Middle frontal gyrus (tissue), 1 donor: ENCODE measurements at regions not wholly inside any gene's neighbourhood (a gene's known extent, or its start where the extent isn't known, plus 50 kb on each side); places are given as distances from the start of the nearest gene placed in this dataset.

ENCODE experiments used
- DNase-seq: peaks from one replicate; pipeline ENCODE4 v3.0.0-alpha.2; 2015; ENCODE audit warnings: low spot score; ENCODE audit errors: extremely low spot score

GRCh38 chr6:41428996-41429421, 93.6 kb downstream of the NCR2 start:
- DNase-seq, result no peak

DNA sequence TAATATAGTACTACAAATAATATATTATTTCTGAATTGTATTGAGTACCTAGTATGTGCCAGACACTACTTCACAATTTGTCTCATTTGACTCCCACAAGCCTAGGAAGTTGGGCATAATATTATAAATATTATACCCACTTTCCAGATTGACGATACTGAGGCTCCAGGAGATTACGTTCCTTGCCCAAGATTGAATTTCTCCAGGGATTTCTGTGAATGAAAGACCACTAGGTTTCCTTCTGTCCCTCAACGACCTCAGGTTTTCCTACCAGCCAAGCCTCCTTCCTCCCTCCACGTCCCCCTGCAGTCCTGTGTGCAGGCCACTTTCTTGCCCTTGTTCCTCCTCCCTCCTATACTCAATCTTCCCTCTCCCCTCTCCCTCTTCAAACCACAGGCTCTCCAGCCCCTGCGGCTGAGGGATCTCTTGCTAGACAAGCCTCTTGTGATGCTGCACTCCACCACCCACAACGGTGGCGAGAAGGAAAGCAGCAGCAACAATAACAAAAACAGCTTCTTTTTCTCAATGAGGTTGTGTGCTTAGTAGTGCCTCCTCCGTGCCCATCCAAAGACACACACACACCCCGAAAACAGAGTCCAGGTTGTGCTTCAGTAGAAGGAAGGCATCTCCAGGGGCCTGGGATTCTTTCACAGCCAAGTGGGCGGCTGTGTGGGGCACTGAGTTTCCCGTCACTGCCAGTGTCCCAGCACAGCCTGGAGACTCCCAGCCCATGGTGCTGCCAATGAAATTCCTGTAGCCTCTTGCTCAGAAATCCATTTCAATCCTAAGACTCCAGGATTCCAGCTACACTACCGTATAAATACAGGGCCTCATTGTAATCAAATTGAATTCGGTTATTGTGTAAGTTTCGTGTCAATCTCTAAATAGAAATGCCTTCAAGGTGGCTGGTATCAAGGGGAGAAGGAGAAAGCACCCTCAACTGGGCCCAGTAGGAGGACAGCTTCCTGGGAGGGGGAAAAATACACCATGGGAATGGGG, 94.4 kb downstream of the NCR2 start:
- no peak for DNase-seq

DNA sequence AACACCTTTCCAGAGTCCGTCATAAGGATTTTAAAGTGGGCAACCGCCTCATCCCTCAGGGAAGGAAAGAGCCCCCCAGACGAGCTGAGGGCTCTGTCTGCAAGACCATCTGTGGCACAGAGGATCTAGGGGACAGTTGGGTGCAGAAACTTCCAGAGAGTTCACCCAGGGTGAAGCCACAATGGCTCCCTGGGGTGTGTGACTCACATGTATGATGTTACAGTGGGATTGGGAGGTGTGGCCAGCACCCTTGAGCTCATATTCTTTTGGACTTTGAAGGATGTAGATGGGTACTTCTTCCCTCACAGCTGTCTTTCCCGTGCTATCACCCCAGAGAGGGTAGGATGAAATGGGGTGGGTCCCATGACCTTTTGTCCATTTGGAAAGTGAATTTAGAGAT, 95.5 kb downstream of the NCR2 start:
- DNase-seq, result no peak

DNA sequence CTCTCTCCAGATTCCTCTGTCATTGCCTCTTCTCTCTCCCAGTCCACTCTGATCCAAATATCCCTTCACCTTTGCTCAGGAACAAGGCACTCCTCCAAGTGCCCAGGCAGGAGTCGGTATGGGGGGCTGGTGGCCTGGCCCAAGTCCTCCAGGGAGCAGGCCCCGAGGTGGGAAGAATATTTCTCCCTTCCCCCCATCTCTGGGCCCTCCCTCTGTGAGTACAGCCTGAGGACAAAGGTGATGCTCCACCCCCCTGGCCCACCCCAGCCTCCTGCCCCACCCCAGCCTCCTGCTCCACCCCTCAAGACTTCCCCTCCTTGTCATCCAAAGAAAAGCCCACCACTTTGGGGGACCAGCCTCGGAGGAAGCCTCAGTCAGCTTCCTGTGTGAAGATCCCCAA, 96.9 kb downstream of the NCR2 start:
- no peak for DNase-seq

DNA sequence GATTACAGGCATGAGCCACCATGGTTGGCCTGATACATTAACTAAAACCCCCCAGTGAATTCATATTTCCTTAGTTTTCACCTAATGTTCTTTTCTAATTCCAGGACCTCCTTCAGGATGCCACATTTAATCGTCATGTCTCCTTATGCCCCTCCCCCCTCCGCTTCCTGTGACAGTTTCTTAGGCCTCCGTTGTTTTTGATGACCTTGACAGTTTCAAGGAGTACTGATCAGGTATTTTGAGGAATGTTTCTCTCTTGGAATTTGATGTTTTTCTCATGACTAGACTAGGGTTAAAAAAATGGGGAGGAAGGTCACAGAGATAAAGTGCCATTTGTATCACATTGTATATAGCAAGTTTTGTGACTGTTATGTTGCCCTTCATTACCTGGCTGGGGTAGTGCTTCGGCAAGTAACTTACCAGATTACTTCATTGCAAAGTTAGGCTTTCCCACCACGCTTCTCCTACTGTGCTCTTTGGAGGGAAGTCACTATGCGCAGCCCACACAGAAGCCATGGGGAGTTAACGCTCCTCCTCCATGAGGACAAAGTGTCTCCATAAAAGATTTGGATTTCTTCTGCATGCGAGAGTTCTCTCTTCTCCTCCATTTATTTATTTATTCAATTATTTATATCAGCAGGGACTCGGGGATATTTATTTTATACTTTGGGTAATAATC, 99.5 kb downstream of the NCR2 start:
- DNase-seq, result no peak

DNA sequence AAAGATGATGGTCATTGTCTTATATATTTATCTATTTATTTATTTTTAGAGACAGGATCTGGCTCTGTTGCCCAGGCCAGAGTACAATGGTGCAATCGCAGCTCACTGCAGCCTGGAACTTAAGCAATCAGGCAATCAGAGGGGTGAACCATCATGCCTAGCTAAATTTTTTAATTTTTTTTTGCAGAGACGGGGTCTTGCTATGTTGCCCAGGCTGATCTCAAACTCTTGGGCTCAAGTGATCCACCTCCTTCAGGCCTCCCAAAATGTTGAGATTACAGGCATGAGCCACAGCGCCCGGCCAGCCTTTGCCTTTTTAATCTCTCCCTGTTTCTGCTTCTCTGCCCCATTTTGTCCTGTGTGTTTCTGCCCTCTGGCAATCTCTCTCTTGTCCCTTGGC, 102.2 kb downstream of the NCR2 start:
- no peak for DNase-seq

- no peak for DNase-seq
Observed at GRCh38 chr6:41438746-41439145, 103.3 kb downstream of the NCR2 start.

DNA sequence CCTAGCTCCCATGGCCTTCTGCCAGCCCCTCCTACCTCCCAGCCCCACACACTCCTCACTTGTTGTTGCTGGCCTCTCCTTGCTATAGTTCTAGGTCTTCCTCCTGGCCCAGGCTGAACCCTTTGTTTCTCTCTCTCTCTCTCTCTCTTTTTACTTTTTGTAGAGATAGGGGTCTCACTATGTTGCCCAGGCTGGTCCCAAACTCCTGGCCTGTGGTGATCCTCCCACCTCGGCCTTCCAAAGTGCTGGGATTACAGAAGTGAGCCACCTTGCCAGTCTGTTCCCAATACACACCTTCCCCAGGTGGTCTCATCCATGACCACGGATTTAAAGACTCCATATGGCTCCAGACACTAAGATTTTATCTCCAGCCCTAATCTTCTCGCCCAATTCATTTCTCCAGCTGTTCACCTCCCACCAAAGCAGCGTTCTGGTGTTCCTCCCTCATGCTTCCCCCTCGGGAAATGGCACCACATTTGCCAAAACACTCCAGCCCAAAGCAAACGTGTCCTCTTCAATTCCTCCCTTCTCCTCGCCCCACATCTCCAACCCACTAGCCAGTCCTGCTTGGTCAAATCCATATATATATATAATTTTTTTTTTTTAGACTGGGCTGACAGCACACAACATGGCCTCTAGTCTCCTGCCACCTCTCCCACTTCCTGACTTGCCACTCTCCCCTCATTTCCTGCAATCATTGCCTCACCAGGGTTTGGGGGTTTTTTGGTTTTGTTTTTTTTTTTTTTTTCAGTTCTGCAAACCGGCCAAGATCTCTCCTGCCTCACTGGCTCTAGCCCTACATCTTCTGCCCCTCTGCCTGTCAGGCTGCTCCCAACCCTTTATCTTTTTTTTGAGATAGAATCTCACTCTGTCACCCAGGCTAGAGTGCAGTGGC, 104.4 kb downstream of the NCR2 start:
- DNase-seq, result no peak

DNA sequence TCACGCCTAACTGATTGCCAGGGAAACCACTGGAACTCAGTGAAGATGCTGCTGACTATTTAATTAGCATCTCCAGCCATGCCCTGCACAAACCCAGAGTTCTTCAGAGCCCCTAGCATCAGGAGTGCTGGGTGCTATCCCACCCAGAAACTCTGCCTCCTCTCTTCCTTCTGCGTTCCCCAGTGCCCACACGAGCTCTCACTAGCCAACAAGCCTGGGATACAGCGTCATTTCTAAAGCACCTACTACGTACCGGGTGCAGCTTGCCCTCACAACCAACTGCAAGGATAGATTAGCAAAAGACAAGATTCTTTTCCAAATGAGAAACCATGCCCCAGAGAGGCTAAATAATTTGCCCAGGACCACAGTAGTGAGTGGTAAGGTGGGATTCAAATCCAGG, 105.2 kb upstream of the FOXP4 start:
- DNase-seq, result no peak

DNA sequence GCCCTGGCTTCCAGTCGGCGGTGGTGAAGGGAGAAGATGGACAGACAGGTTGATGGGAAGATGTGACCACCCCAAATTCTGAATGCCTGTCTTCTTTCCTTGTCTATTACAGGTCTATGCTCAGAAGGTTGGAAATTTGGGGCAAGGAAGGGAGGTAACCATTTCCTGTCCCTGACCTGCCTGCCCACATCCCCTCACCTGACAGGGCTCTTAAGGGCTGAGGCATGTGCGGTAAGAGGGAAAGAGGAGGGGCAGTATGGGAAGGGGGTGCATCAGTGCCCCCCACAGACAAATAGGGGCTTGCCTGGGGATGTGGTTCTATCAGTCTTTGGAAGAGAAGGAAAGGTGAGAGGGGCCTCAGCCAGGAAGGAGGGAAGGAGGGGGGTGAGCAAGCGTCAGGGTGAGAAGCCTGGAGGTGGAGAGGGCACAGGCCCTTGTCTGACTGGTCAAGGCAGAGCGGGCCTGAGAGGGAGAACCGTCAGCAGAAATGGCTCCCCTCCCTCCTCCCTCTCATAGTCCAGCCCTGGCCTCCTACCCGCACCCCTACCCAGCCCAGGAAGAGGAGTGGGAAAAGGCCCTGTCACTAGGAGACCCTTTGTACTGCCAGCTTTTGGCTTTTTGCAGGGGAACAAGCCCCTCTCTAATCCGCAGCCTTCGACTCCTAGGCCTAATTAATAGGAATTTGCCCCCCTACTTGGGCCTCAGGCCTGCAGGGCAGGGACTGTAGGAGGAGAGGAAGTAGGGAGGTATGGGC, 104.4 kb upstream of the FOXP4 start:
- no peak for DNase-seq

DNA sequence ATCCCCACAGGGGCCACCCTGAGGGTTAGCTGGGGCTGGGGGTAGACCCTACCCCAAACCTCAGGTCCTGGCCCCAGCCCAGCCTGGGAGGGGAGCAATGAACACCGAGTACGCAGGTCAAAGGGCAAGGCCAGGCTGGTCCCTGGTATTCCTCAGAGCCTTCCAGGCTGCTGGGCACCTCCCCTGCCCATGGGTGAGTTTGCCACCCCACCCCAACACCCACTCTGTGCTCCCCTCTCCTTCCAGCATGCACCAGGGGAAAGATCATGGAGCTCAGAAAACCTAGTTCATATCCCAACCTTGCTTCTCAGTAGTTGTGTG, 103.9 kb upstream of the FOXP4 start:
- DNase-seq, result no peak

- no peak for DNase-seq
Observed at GRCh38 chr6:41442800-41443501, 103.2 kb upstream of the FOXP4 start.

DNA sequence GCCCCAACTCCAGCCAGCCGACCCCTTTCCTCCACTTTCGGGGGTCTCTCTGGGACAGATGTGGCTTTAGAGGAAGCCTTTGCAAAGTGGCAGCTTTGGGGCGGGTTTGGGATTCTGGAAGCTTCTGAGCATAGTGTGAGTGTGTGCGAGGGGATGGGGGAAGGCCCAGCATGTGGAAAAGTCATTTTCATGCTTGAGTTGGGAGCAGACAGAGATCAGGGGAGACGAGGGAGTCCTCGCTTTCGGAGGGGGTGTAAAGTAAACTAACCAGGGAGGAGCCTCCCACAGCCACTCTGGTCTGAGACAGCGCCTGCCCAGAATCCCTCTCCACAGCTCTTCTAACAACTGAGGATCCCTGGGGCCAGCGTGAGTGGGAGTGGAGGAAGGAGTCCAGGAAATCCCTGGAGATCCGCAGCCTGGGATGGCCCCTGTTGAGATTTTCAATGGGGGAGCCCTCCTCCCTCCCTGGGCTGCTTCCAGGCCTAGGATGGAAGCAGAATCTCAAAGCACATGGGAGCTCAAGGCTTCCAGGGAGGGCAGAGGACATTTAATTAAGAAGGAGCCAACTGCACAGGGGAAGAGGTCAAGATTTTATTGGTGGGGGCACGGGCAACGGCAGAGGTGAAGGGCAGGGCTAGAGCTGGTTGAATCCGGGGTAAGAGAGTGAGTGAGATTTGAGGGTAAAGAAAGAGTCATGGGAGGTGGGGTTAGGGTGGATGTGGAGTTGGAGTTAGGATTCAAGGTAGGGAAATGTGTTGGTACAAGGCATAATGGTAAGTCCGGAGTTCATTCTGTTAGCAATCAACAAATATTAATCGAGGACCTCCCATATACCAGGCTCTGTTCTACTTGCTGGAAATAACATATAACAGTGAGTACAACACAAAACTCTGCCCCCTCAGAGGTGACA, 102.3 kb upstream of the FOXP4 start:
- no peak for DNase-seq

- no peak for DNase-seq
Observed at GRCh38 chr6:41445261-41445660, 100.9 kb upstream of the FOXP4 start.

DNA sequence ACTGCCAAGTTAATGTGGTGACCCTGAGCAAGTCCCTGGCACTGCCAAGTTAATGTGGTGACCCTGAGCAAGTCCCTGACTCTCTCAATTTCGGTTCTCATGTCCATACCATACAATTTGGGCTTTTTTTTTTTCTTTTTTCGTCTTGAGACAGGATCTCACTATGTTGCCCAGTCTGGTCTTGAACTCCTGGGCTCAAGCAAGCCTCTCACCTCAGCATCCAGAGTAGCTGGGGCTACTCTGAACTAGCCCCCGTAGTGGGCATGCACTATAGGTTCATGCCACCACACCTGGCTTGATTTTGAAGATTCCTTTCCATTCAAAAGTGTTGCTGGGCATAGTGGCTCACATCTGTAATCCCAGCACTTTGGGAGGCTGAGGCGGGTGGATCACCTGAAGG, 100.0 kb upstream of the FOXP4 start:
- no peak for DNase-seq

DNA sequence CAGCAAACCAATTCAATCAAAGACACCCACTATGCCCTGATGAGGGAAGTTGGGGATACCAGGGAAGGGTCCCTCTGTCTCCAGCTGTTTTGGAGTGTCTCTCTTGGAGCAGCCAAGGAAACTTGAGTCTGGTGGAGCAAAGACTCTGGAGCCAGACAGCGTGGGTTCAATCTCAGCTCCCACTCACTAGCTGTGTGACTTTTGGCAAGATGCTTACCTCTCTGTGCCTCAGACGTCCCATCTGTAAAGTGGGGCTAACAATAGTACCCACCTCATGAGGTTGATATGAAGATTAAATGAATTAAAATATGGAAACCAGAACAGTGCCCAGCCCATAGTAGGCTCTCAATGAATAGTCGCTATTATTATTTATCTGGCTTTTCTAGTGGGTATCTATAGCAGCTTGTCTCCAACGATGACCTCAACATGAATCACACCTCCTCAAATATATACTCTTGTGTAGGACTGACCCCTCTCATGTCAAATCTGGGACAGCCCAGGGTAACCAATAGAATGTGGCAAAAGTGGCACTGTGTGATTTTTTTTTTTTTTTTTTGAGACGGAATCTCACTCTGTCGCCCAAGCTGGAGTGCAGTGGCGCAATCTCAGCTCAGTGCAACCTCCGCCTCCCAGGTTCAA, 99.2 kb upstream of the FOXP4 start:
- no peak for DNase-seq

DNA sequence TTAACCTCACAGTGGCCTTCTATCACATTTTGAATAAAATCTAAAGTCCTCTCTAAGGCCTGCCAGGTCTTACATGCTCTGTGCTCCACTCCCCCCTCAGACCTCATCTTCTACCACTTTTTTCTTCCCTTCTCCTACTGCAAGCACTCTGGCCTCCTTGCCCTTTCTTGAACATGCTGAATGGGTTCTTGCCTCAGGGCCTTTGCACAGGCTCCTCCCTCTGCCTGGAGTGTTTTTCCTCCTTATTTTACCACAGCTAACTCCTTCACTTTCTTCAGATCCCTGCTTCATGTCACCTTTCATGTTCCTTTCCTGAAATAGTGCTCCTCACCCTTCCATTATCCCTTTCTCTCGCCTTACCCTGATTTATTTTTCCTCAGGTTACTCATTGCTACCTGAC, 97.9 kb upstream of the FOXP4 start:
- no peak for DNase-seq

- DNase-seq, result no peak
Observed at GRCh38 chr6:41449399-41450245, 96.6 kb upstream of the FOXP4 start.
